CD14-positive monocyte (primary cell): ENCODE measurements at regions not wholly inside any gene's neighbourhood (a gene's known extent, or its start where the extent isn't known, plus 50 kb on each side); places are given as distances from the start of the nearest gene placed in this dataset.

Experiments used
- DNase-seq, 3 donors: peaks; one replicate each; pipeline ENCODE4 v3.0.0-alpha.2; 2011 to 2022
- H2AFZ ChIP-seq: 2 replicates; pipeline ENCODE4 v1.6.0; 2012; ENCODE audit warnings: mild to moderate bottlenecking, low read depth, low read length, inconsistent platforms; ENCODE audit not compliant: insufficient read depth, poor library complexity, severe bottlenecking
- H3K27ac ChIP-seq, 2 donors: 1 replicate in 1 of 2; 2 replicates in 1 of 2; pipeline ENCODE4 v1.5.1; 2012 to 2013; ENCODE audit warnings: low read length in 2 of 2, control low read depth in 1 of 2, inconsistent platforms in 1 of 2, low read depth in 1 of 2, mild to moderate bottlenecking in 1 of 2
- H3K27me3 ChIP-seq, 2 donors: one replicate each; pipeline versions ENCODE4 v1.6.0 to v1.6.1; 2011 to 2013; ENCODE audit warnings: low read length in 2 of 2; ENCODE audit not compliant: control insufficient read depth in 2 of 2, insufficient read depth in 2 of 2
- H3K36me3 ChIP-seq, 2 donors: replicated peaks in 1 of 2; 1 replicate in 1 of 2; 2 replicates in 1 of 2; pipeline versions ENCODE4 v1.5.1 to v1.6.1; 2012 to 2013; ENCODE audit warnings: low read length in 2 of 2, control low read depth in 1 of 2, inconsistent platforms in 1 of 2, mild to moderate bottlenecking in 1 of 2; ENCODE audit not compliant: insufficient read depth in 2 of 2, control insufficient read depth in 1 of 2
- H3K4me1 ChIP-seq, 2 donors: 1 replicate in 1 of 2; 2 replicates in 1 of 2; pipeline versions ENCODE4 v1.5.1 to v1.6.1; 2012 to 2013; ENCODE audit warnings: low read length in 2 of 2, control low read depth in 1 of 2, inconsistent platforms in 1 of 2, mild to moderate bottlenecking in 1 of 2, moderate library complexity in 1 of 2; ENCODE audit not compliant: insufficient read depth in 2 of 2, control insufficient read depth in 1 of 2
- H3K4me2 ChIP-seq: replicated peaks from 2 replicates; pipeline ENCODE3; 2012; ENCODE audit warnings: low read length, moderate library complexity, mild to moderate bottlenecking; ENCODE audit not compliant: poor library complexity, severe bottlenecking; ENCODE audit errors: extremely low read depth
- H3K4me3 ChIP-seq, 3 experiments: fragments of 200-600 bp in 1 of 3; sonication (generic) in 1 of 3; replicated peaks in 1 of 3; 1 replicate in 2 of 3; 2 replicates in 1 of 3; pipeline ENCODE4 v1.5.1; 2011 to 2013; ENCODE audit warnings: low read length in 3 of 3, mild to moderate bottlenecking in 3 of 3, control low read depth in 2 of 3, low read depth in 2 of 3, inconsistent platforms in 1 of 3, moderate library complexity in 1 of 3
- H3K79me2 ChIP-seq: 2 replicates; pipeline ENCODE4 v1.6.0; 2012; ENCODE audit warnings: mild to moderate bottlenecking, control low read depth, inconsistent platforms, low read length, moderate library complexity; ENCODE audit not compliant: insufficient read depth
- H3K9ac ChIP-seq: 2 replicates; pipeline ENCODE4 v1.6.0; 2017; ENCODE audit warnings: low read length, mild to moderate bottlenecking; ENCODE audit not compliant: insufficient read depth, poor library complexity, severe bottlenecking
- H3K9me3 ChIP-seq, 2 donors: replicated peaks in 1 of 2; 1 replicate in 1 of 2; 2 replicates in 1 of 2; pipeline versions ENCODE4 v1.5.1 to v1.6.1; 2012 to 2013; ENCODE audit warnings: low read length in 2 of 2, control low read depth in 1 of 2; ENCODE audit not compliant: control insufficient read depth in 1 of 2, insufficient read depth in 1 of 2
- H4K20me1 ChIP-seq: 2 replicates; pipeline ENCODE4 v1.6.0; 2012; ENCODE audit warnings: mild to moderate bottlenecking, low read length, control low read depth, moderate library complexity; ENCODE audit not compliant: insufficient read depth
- H3K27ac Mint-ChIP-seq, 7 donors: one replicate each; pipeline ENCODE4 v1.8.0; 2020; ENCODE audit warnings: mild to moderate bottlenecking in 7 of 7, mixed read lengths in 7 of 7, moderate library complexity in 6 of 7, inconsistent platforms in 2 of 7
- H3K27me3 Mint-ChIP-seq, 3 donors: one replicate each; pipeline ENCODE4 v1.8.0; 2021 to 2022; ENCODE audit warnings: low read depth in 3 of 3, mild to moderate bottlenecking in 3 of 3, mixed read lengths in 3 of 3, moderate library complexity in 3 of 3, inconsistent platforms in 1 of 3
- H3K36me3 Mint-ChIP-seq, 2 donors: one replicate each; pipeline ENCODE4 v1.8.0; 2020; ENCODE audit warnings: mixed read lengths in 2 of 2, inconsistent platforms in 1 of 2, mild to moderate bottlenecking in 1 of 2
- H3K4me1 Mint-ChIP-seq: one replicate; pipeline ENCODE4 v1.8.0; 2020; ENCODE audit warnings: mild to moderate bottlenecking, mixed read lengths
- H3K4me3 Mint-ChIP-seq, 2 donors: one replicate each; pipeline ENCODE4 v1.8.0; 2020; ENCODE audit warnings: mild to moderate bottlenecking in 2 of 2, mixed read lengths in 2 of 2, moderate library complexity in 1 of 2
- H3K9me3 Mint-ChIP-seq, 7 donors: one replicate each; pipeline ENCODE4 v1.8.0; 2020 to 2022; ENCODE audit warnings: mixed read lengths in 7 of 7, mild to moderate bottlenecking in 6 of 7, moderate library complexity in 6 of 7, inconsistent platforms in 2 of 7
- CTCF ChIP-seq: fragments of 200-600 bp; IDR thresholded peaks from one replicate; pipeline ENCODE4 v1.8.0; 2022; ENCODE audit warnings: antibody characterized with exemption, mild to moderate bottlenecking
- WGBS: methylation state at CpG from one replicate; pipeline ENCODE4 v1.1.5; 2013; ENCODE audit warnings: missing lambda C conversion rate; ENCODE audit not compliant: insufficient coverage; 5-methylcytosine and 5-hydroxymethylcytosine counted together
- intact Hi-C, 2 donors: fragments of 100-400 bp; cut with micrococcal nuclease; formaldehyde crosslinking; loops; one replicate each; pipeline versions ENCODE4 v1.15.0 to v1.15.1; 2023

- no peaks in the 10 kb centered on the region for H3K36me3 ChIP-seq
- no peaks in the 10 kb centered on the region for H3K9me3 Mint-ChIP-seq
- H3K4me2 ChIP-seq = no peak overlapping the region
- no peak overlapping the region for H2AFZ ChIP-seq
- no peak overlapping the region for H3K4me3 Mint-ChIP-seq
- peaks cover 0 to 2% (median 1%) of the 10 kb centered on the region in 3 donors for H3K27me3 Mint-ChIP-seq
- no peaks in the 10 kb centered on the region for H3K36me3 Mint-ChIP-seq
- no peak overlapping the region for H3K27ac ChIP-seq
- no peaks in the 10 kb centered on the region for H3K79me2 ChIP-seq
- no peak overlapping the region for H3K4me3 ChIP-seq
- no peak overlapping the region for H3K9ac ChIP-seq
- H3K4me1 Mint-ChIP-seq = peaks cover 19% of the 10 kb centered on the region
- intact Hi-C loops = no loop called here
- no peak for TF ChIP-seq CTCF
- WGBS = no CpG with 5 or more reads among the region's 5 CpGs
- H3K27ac Mint-ChIP-seq = peak overlapping the region in 5 of 7 donors; percentile 1 to 60 (median 13)
- H3K4me1 ChIP-seq = peaks cover 9 to 20% of the 10 kb centered on the region in 2 donors
- H3K9me3 ChIP-seq = no peaks in the 10 kb centered on the region
- H3K27me3 ChIP-seq = no peaks in the 10 kb centered on the region
- no peaks in the 10 kb centered on the region for H4K20me1 ChIP-seq
- DNase-seq = peak in 1 of 3 donors; percentile 16
Observed at GRCh38 chr1:101137144-101138126, 99.4 kb upstream of the S1PR1 start.

- Histone ChIP-seq H3K4me2 (no peak overlapping the region), H3K9ac (no peak overlapping the region), H2AFZ (no peak overlapping the region), H3K79me2 (no peaks in the 10 kb centered on the region), H3K4me3 (no peak overlapping the region), H3K9me3 (no peaks in the 10 kb centered on the region), H3K27ac (no peak overlapping the region), H4K20me1 (no peaks in the 10 kb centered on the region), H3K36me3 (no peaks in the 10 kb centered on the region), H3K4me1 (peaks cover 9 to 20% of the 10 kb centered on the region in 2 donors), H3K27me3 (no peaks in the 10 kb centered on the region)
- Mint-ChIP-seq H3K27me3 (peaks cover 0 to 2% (median 1%) of the 10 kb centered on the region in 3 donors), H3K4me1 (peaks cover 19% of the 10 kb centered on the region), H3K4me3 (no peak overlapping the region), H3K9me3 (no peaks in the 10 kb centered on the region), H3K27ac (peak overlapping the region in 3 of 7 donors; percentile 1 to 30 (median 3)), H3K36me3 (no peaks in the 10 kb centered on the region)
- intact Hi-C loops = no loop called here
- no peak for DNase-seq
- TF ChIP-seq CTCF = no peak
- WGBS = no CpG with 5 or more reads among the region's 1 CpG
Observed at GRCh38 chr1:101136739-101137138, 100.1 kb upstream of the S1PR1 start.
